ENCODE measurements at regions not wholly inside any gene's neighbourhood (a gene's known extent, or its start where the extent isn't known, plus 50 kb on each side); places are given as distances from the start of the nearest gene placed in this dataset.

GRCh38 chr6:140636908-140637402 lies 1262.5 kb upstream of the CITED2 start:
- DNase-seq: no peak
- Histone ChIP-seq H3K9me3 (replicated peaks in 1 of 3) (no peaks in the 10 kb centered on the region), H3K36me3 (replicated peaks in 1 of 2) (no peaks in the 10 kb centered on the region), H3K27ac (no peak overlapping the region), H3K4me3 (no peak overlapping the region), H3K27me3 (no peaks in the 10 kb centered on the region), H3K4me1 (replicated peaks in 1 of 2) (no peaks in the 10 kb centered on the region)
- no peak for TF ChIP-seq POLR2A (IDR thresholded peaks at IDR 0.05)
- no peak for TF ChIP-seq CTCF (IDR thresholded peaks at IDR 0.05)
- WGBS, 4 donors: 71 to 77% (median 77%) methylated on average over 2 of the region's 2 CpGs
- intact Hi-C loops (cut with DNase I): no loop called here

GRCh38 chr6:140636271-140636907 lies 1261.9 kb upstream of the CITED2 start:
- TF ChIP-seq POLR2A (IDR thresholded peaks at IDR 0.05) (no peak), CTCF (IDR thresholded peaks at IDR 0.05) (no peak)
- H3K27me3 ChIP-seq: no peaks in the 10 kb centered on the region
- DNase-seq: no peak
- H3K27ac ChIP-seq: no peak overlapping the region
- intact Hi-C loops (cut with DNase I): no loop called here
- H3K4me1 ChIP-seq (replicated peaks in 1 of 2): no peaks in the 10 kb centered on the region
- H3K4me3 ChIP-seq: no peak overlapping the region
- H3K9me3 ChIP-seq (replicated peaks in 1 of 3): no peaks in the 10 kb centered on the region
- 74 to 87% (median 83%) methylated on average over 11 of the region's 11 CpGs for WGBS, 4 donors
- H3K36me3 ChIP-seq (replicated peaks in 1 of 2): no peaks in the 10 kb centered on the region

- no peaks in the 10 kb centered on the region for H3K27me3 ChIP-seq
- no peak overlapping the region for H3K4me3 ChIP-seq
- no peak for DNase-seq
- H3K9me3 ChIP-seq (replicated peaks in 1 of 3): peaks cover 0 to 5% (median 0%) of the 10 kb centered on the region in 3 donors
- no peaks in the 10 kb centered on the region for H3K4me1 ChIP-seq (replicated peaks in 1 of 2)
- no peaks in the 10 kb centered on the region for H3K36me3 ChIP-seq (replicated peaks in 1 of 2)
- TF ChIP-seq POLR2A (IDR thresholded peaks at IDR 0.05) (no peak), CTCF (IDR thresholded peaks at IDR 0.05) (no peak)
- H3K27ac ChIP-seq: no peak overlapping the region
- intact Hi-C loops (cut with DNase I): no loop called here
- 80 to 100% (median 92%) methylated on average over 1 of the region's 1 CpG for WGBS, 4 donors
Measured at GRCh38 chr6:140627002-140627401, 1252.6 kb upstream of the CITED2 start.

GRCh38 chr6:140623498-140623897 lies 1249.0 kb upstream of the CITED2 start:
- intact Hi-C loops (cut with DNase I): no loop called here
- DNase-seq: no peak
- Histone ChIP-seq H3K4me3 (no peak overlapping the region), H3K36me3 (replicated peaks in 1 of 2) (no peaks in the 10 kb centered on the region), H3K4me1 (replicated peaks in 1 of 2) (no peaks in the 10 kb centered on the region), H3K27me3 (no peaks in the 10 kb centered on the region), H3K9me3 (replicated peaks in 1 of 3) (peaks cover 0 to 5% (median 0%) of the 10 kb centered on the region in 3 donors), H3K27ac (no peak overlapping the region)
- TF ChIP-seq POLR2A (IDR thresholded peaks at IDR 0.05): no peak
- no peak for TF ChIP-seq CTCF (IDR thresholded peaks at IDR 0.05)
- WGBS, 4 donors: 57 to 67% (median 63%) methylated on average over 3 of the region's 3 CpGs
